ENCODE measurements at regions not wholly inside any gene's neighbourhood (a gene's known extent, or its start where the extent isn't known, plus 50 kb on each side); places are given as distances from the start of the nearest gene placed in this dataset.
A peak's percentile ranks its signal among the peaks of the same experiment; 100 is the strongest.

DNA sequence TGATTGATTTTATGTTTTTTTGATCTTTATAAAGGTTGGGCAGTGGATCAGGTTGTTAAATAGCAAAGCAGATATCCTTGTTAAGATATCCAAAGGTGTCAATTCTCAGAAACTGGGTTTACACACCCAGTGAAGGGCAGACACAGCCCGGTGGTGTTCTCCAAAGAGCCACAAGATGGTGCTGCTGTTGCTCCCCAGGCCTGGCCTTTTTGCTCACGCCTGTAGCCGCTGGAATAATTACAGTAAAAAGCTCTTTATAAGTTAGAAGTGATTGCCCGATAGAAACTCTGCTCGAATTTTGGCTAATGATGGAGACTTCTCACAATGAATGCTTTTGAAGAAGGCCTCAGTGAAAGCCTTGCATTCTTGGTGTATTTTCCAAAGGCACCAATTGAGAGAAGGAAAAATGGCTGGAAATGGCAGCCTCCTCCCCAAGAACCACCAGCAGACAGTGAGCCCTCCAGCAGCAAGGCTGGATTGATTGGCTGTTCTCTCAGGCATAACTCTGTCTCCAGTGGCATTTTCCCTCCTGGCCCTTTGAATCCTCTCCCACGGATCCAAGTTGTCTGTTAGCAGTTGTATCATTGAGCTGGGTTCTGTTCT lies 120.5 kb upstream of the CHD6 start (continued):
- TF ChIP-seq CTCF (IDR thresholded peaks at IDR 0.05 in 2 of 3, conservative IDR thresholded peaks at IDR 0.05 in 1 of 3; ENCODE audit: control insufficient read depth in 2 of 3, extremely low read depth in 1 of 3, insufficient read depth in 1 of 3, low read depth in 3 of 3, low read length in 3 of 3) (peak; percentile 79 to 89 (median 84)), SMC3 (IDR thresholded peaks at IDR 0.05; ENCODE audit: borderline replicate concordance, low read length) (peak; percentile 71), RAD21 (IDR thresholded peaks at IDR 0.05; ENCODE audit: insufficient read depth, low read depth, low read length) (peak; percentile 84)

DNA sequence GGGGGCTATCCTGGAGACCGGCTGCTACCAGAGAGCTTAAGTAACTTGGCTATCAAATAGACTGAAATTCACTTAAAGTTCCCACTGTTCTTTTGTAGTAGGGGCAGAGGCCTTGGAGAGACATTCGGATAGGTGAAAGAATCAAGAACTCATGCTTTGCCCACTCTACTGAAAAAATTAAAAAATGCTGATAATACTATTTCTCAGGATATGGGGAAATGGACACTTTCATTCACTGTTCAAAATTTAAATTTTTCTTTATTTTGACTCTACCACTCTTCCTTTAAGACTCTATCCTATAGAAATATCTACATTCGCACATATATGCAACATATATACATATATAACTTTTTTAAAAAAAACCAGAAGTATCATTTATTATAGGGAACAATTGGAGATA lies 117.8 kb upstream of the CHD6 start:
- intact Hi-C loops (cut with micrococcal nuclease; ENCODE audit: unreplicated experiment) = loop anchor here (5.0 to 10.0 kb wide), 3 partner anchors 799 to 1671 kb away; partner anchors contain the start of gene PTPRT
- no peaks in the 10 kb centered on the region for H3K27me3 ChIP-seq (replicated peaks in 1 of 2; ENCODE audit: control insufficient read depth in 2 of 2, insufficient read depth in 2 of 2, low read length in 1 of 2)
- in situ Hi-C loops (cut with MboI) = loop anchor here (10.0 to 25.0 kb wide), 2 partner anchors 801 to 1679 kb away; no protein-coding TSS in a partner anchor
- no peaks in the 10 kb centered on the region; the same call in 1 of the 2 replicates for H4K20me1 ChIP-seq (ENCODE audit: control insufficient read depth, insufficient read depth)
- FAIRE-seq (no peak), DNase-seq (ENCODE audit: low read depth, low spot score) (no peak), ATAC-seq (no peak)
- TF ChIP-seq RAD21 (IDR thresholded peaks at IDR 0.05; ENCODE audit: insufficient read depth, low read depth, low read length) (no peak), CREB1 (IDR thresholded peaks at IDR 0.05; ENCODE audit: low read depth) (no peak), SIX5 (IDR thresholded peaks at IDR 0.05; ENCODE audit: low read depth, low read length, severe bottlenecking) (no peak), CEBPB (IDR thresholded peaks at IDR 0.05; ENCODE audit: borderline replicate concordance in 1 of 2, low read depth in 2 of 2, low read length in 2 of 2) (no peak), SREBF2 (IDR thresholded peaks at IDR 0.05; ENCODE audit: low read length) (no peak), TCF12 (IDR thresholded peaks at IDR 0.05; ENCODE audit: low read depth, low read length) (no peak), FOXK2 (IDR thresholded peaks at IDR 0.05) (no peak)
- TF ChIP-seq, protein P1, sequence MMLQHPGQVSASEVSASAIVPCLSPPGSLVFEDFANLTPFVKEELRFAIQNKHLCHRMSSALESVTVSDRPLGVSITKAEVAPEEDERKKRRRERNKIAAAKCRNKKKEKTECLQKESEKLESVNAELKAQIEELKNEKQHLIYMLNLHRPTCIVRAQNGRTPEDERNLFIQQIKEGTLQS (IDR thresholded peaks at IDR 0.05; ENCODE audit: borderline replicate concordance, extremely low read depth, low read depth, low read length) = no peak
- H3K9me3 ChIP-seq (replicated peaks; ENCODE audit: control insufficient read depth, insufficient read depth, low read length) = no peaks in the 10 kb centered on the region; the same call in 2 of the 3 replicates
- 34% methylated on average over 3 of the region's 3 CpGs for WGBS (ENCODE audit: insufficient coverage, insufficient replicate concordance, low lambda C conversion rate, missing lambda C conversion rate)
- no peak overlapping the region for H3K4me3 ChIP-seq
- ChIA-PET CTCF (interaction anchor here (2.1 kb wide), 1 partner anchor 1452 kb away, joined by 4 read pairs; no protein-coding TSS in a partner anchor), POLR2A (no interaction called here), RAD21 (ENCODE audit: unreplicated experiment) (interaction anchor here (0.6 kb wide), 1 partner anchor 12 kb away, joined by 3 read pairs; no protein-coding TSS in a partner anchor), SMC1A (ENCODE audit: uncharacterized antibody, unreplicated experiment) (no interaction called here)
- H3K36me3 ChIP-seq (ENCODE audit: control insufficient read depth in 2 of 2, insufficient read depth in 2 of 2, low read length in 1 of 2) = no peaks in the 10 kb centered on the region
- H3K9ac ChIP-seq (ENCODE audit: control insufficient read depth, insufficient read depth, low read length) = no peak overlapping the region
- H2AFZ ChIP-seq (ENCODE audit: control insufficient read depth, low read depth, low read length) = no peak overlapping the region
- H3K27ac ChIP-seq (ENCODE audit: control insufficient read depth, insufficient read depth) = no peak overlapping the region
- no TSS peak for BruUV-seq (replicated peaks)
- H3K79me2 ChIP-seq (ENCODE audit: control insufficient read depth, insufficient read depth, low read length) = no peaks in the 10 kb centered on the region
- no peak overlapping the region for H3K4me2 ChIP-seq (ENCODE audit: control insufficient read depth, insufficient read depth)
- H3K4me1 ChIP-seq (ENCODE audit: control insufficient read depth, insufficient read depth, low read length) = no peaks in the 10 kb centered on the region
